NCI-H1105 (cell line): ENCODE measurements at regions not wholly inside any gene's neighbourhood (a gene's known extent, or its start where the extent isn't known, plus 50 kb on each side); places are given as distances from the start of the nearest gene placed in this dataset.

Source experiments
- DNase-seq: peaks from one replicate; lab custom pipeline; 2025; lab: John Stamatoyannopoulos, UW

GRCh38 chr1:8115031-8115768 lies 89.1 kb upstream of the ERRFI1 start:
- no peak for DNase-seq

- DNase-seq: no peak
Measured at GRCh38 chr1:8113262-8114220, 87.4 kb upstream of the ERRFI1 start.

GRCh38 chr1:8112611-8113261 lies 86.6 kb upstream of the ERRFI1 start:
- DNase-seq: no peak

GRCh38 chr1:8111560-8111959 lies 85.5 kb upstream of the ERRFI1 start:
- no peak for DNase-seq

GRCh38 chr1:8109216-8109615 lies 83.1 kb upstream of the ERRFI1 start:
- no peak for DNase-seq

- DNase-seq: no peak
Measured at GRCh38 chr1:8107897-8108296, 81.8 kb upstream of the ERRFI1 start.

- no peak for DNase-seq
Measured at GRCh38 chr1:8104278-8105236, 78.4 kb upstream of the ERRFI1 start.

- DNase-seq: no peak
Measured at GRCh38 chr1:8097908-8098307, 71.8 kb upstream of the ERRFI1 start.

- peak; percentile 44 for DNase-seq
Measured at GRCh38 chr1:8097077-8097799, 71.1 kb upstream of the ERRFI1 start.

- DNase-seq: no peak
Measured at GRCh38 chr1:8096105-8097011, 70.2 kb upstream of the ERRFI1 start.

- no peak for DNase-seq
Measured at GRCh38 chr1:8095584-8095983, 69.5 kb upstream of the ERRFI1 start.

GRCh38 chr1:8094481-8095241 lies 68.6 kb upstream of the ERRFI1 start:
- DNase-seq: no peak

GRCh38 chr1:8093221-8093980 lies 67.3 kb upstream of the ERRFI1 start:
- no peak for DNase-seq

- DNase-seq: no peak
Measured at GRCh38 chr1:8092657-8093056, 66.5 kb upstream of the ERRFI1 start.

- DNase-seq: no peak
Measured at GRCh38 chr1:8091691-8092090, 65.6 kb upstream of the ERRFI1 start.

- no peak for DNase-seq
Measured at GRCh38 chr1:8090241-8090702, 64.2 kb upstream of the ERRFI1 start.

GRCh38 chr1:8089535-8090228 lies 63.6 kb upstream of the ERRFI1 start:
- DNase-seq: no peak
